Central memory CD8-positive, alpha-beta T cell (primary cell): ENCODE measurements at regions not wholly inside any gene's neighbourhood (a gene's known extent, or its start where the extent isn't known, plus 50 kb on each side); places are given as distances from the start of the nearest gene placed in this dataset.

Experiments
- ATAC-seq: fragments of 150-1000 bp; cut with Tn5 transposase; replicated peaks from 2 replicates; pipeline ENCODE4 v1.10.0; 2022; ENCODE audit warnings: mild to moderate bottlenecking, moderate FRiP score, moderate number of reproducible peaks; ENCODE audit not compliant: poor library complexity, severe bottlenecking; ENCODE audit errors: extremely low read depth
- DNase-seq, 2 donors: peaks; one replicate each; pipeline ENCODE4 v3.0.0; 2021; ENCODE audit warnings: low spot score in 2 of 2
- H3K27ac Mint-ChIP-seq: one replicate; pipeline ENCODE4 v1.8.0; 2022; ENCODE audit warnings: low read depth, mild to moderate bottlenecking, moderate library complexity, mixed read lengths
- H3K27me3 Mint-ChIP-seq: one replicate; pipeline ENCODE4 v1.8.0; 2022; ENCODE audit warnings: mixed read lengths
- H3K36me3 Mint-ChIP-seq: one replicate; pipeline ENCODE4 v1.8.0; 2022; ENCODE audit warnings: mild to moderate bottlenecking, moderate library complexity, mixed read lengths; ENCODE audit not compliant: insufficient read depth
- H3K4me1 Mint-ChIP-seq: one replicate; pipeline ENCODE4 v1.8.0; 2022; ENCODE audit warnings: mixed read lengths
- H3K4me3 Mint-ChIP-seq: one replicate; pipeline ENCODE4 v1.8.0; 2022; ENCODE audit warnings: mild to moderate bottlenecking, moderate library complexity, mixed read lengths
- H3K9me3 Mint-ChIP-seq: one replicate; pipeline ENCODE4 v1.8.0; 2022; ENCODE audit warnings: mixed read lengths

GRCh38 chr5:135124724-135125123 is 90.7 kb upstream of the PITX1 start:
- DNase-seq (no peak), ATAC-seq (no peak)
- Mint-ChIP-seq H3K36me3 (peaks cover 2% of the 10 kb centered on the region), H3K4me1 (peaks cover 6% of the 10 kb centered on the region), H3K27ac (no peak overlapping the region), H3K9me3 (no peaks in the 10 kb centered on the region), H3K4me3 (no peak overlapping the region), H3K27me3 (peaks cover 27% of the 10 kb centered on the region)

DNA sequence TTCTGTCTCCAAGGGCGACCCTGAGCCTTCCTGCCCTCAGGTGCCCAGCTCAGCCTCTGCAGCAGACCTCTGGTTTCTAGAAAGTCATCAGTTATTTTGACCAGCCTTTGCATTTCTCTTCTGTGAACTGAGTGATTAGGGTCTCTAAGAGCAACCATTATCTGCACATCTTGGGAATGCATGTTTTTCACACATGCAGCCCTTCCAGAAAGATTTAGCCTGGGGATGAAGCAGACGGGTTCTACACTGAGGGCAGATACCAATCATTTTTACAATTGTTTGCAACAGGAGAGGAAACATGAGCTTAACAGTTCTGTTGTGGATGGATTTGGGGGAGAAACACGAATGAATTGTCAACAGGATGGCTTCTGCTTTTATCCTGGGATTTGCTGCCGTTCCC is 90.1 kb upstream of the PITX1 start:
- no peaks in the 10 kb centered on the region for H3K9me3 Mint-ChIP-seq
- no peak for ATAC-seq
- peaks cover 2% of the 10 kb centered on the region for H3K4me1 Mint-ChIP-seq
- H3K36me3 Mint-ChIP-seq: no peaks in the 10 kb centered on the region
- DNase-seq: no peak
- no peak overlapping the region for H3K27ac Mint-ChIP-seq
- H3K4me3 Mint-ChIP-seq: no peak overlapping the region
- peaks cover 31% of the 10 kb centered on the region for H3K27me3 Mint-ChIP-seq

- Mint-ChIP-seq H3K4me1 (no peaks in the 10 kb centered on the region), H3K4me3 (no peak overlapping the region), H3K9me3 (no peaks in the 10 kb centered on the region), H3K36me3 (no peaks in the 10 kb centered on the region), H3K27me3 (peaks cover 44% of the 10 kb centered on the region), H3K27ac (no peak overlapping the region)
- no peak for ATAC-seq
- no peak for DNase-seq
Observed at GRCh38 chr5:135122797-135123196, 88.8 kb upstream of the PITX1 start.

DNA sequence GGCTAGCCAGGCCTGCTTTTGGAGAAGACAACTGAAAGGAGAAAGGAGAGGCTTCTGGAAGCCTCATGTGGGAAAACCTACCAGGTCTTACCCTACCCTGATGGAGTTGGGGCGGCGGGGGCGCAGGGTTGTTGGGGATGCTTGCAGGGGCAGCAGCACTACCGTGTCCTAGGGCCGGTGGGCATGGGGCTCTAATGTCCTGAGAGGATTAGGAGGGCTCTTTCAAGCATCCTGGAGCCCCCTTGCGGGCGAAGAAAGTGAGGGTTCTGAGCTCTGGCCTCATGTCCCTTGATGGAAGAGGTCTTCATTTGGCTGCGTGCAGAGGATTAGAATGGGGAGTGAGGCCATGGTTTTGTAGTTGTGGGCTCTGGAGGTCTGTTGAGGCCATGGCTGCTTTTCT is 86.9 kb upstream of the PITX1 start:
- no peak overlapping the region for H3K4me3 Mint-ChIP-seq
- H3K27me3 Mint-ChIP-seq: peaks cover 37% of the 10 kb centered on the region
- H3K27ac Mint-ChIP-seq: no peak overlapping the region
- ATAC-seq: no peak
- H3K4me1 Mint-ChIP-seq: no peaks in the 10 kb centered on the region
- DNase-seq: no peak
- no peaks in the 10 kb centered on the region for H3K36me3 Mint-ChIP-seq
- H3K9me3 Mint-ChIP-seq: no peaks in the 10 kb centered on the region

GRCh38 chr5:135119481-135119880 is 85.5 kb upstream of the PITX1 start:
- Mint-ChIP-seq H3K4me1 (no peaks in the 10 kb centered on the region), H3K27me3 (peaks cover 37% of the 10 kb centered on the region), H3K27ac (no peak overlapping the region), H3K36me3 (no peaks in the 10 kb centered on the region), H3K9me3 (no peaks in the 10 kb centered on the region), H3K4me3 (no peak overlapping the region)
- DNase-seq (no peak), ATAC-seq (no peak)

- no peaks in the 10 kb centered on the region for H3K9me3 Mint-ChIP-seq
- H3K27me3 Mint-ChIP-seq: peaks cover 37% of the 10 kb centered on the region
- ATAC-seq (no peak), DNase-seq (no peak)
- no peak overlapping the region for H3K4me3 Mint-ChIP-seq
- H3K4me1 Mint-ChIP-seq: no peaks in the 10 kb centered on the region
- no peaks in the 10 kb centered on the region for H3K36me3 Mint-ChIP-seq
- no peak overlapping the region for H3K27ac Mint-ChIP-seq
Observed at GRCh38 chr5:135117590-135117989, 83.6 kb upstream of the PITX1 start.

GRCh38 chr5:135116160-135116561 is 82.1 kb upstream of the PITX1 start:
- Mint-ChIP-seq H3K36me3 (no peaks in the 10 kb centered on the region), H3K9me3 (no peaks in the 10 kb centered on the region), H3K4me1 (no peaks in the 10 kb centered on the region), H3K4me3 (no peak overlapping the region), H3K27ac (no peak overlapping the region), H3K27me3 (peaks cover 34% of the 10 kb centered on the region)
- DNase-seq (no peak), ATAC-seq (peak; percentile 43)

DNA sequence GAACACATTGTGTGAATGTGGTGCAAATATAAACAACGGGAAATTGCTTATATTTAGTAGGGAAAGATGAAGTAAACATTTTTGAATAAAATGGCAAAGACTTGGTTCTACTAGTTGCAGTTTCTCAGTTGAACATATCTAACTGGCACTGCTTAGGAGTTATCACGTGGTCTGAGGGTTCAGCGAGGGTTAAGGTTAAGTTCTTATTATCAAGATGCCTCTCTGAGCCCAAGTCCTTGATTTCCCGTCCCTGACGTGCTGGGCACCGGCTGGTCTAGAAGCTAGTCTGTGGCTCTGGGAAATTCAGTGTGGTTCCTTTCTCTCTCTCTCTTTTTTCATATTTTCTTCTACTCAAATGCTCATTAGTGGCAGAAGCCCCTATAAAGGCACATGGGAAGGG is 81.6 kb upstream of the PITX1 start:
- Mint-ChIP-seq H3K9me3 (no peaks in the 10 kb centered on the region), H3K4me3 (no peak overlapping the region), H3K4me1 (no peaks in the 10 kb centered on the region), H3K36me3 (no peaks in the 10 kb centered on the region), H3K27me3 (peaks cover 28% of the 10 kb centered on the region), H3K27ac (no peak overlapping the region)
- DNase-seq (no peak), ATAC-seq (no peak)

- no peaks in the 10 kb centered on the region for H3K4me1 Mint-ChIP-seq
- H3K9me3 Mint-ChIP-seq: no peaks in the 10 kb centered on the region
- ATAC-seq (no peak), DNase-seq (no peak)
- peaks cover 21% of the 10 kb centered on the region for H3K27me3 Mint-ChIP-seq
- no peaks in the 10 kb centered on the region for H3K36me3 Mint-ChIP-seq
- no peak overlapping the region for H3K27ac Mint-ChIP-seq
- no peak overlapping the region for H3K4me3 Mint-ChIP-seq
Observed at GRCh38 chr5:135114759-135115158, 80.7 kb upstream of the PITX1 start.

GRCh38 chr5:135112008-135112725 is 78.1 kb upstream of the PITX1 start:
- Mint-ChIP-seq H3K27me3 (no peaks in the 10 kb centered on the region), H3K27ac (no peak overlapping the region), H3K4me3 (no peak overlapping the region), H3K4me1 (no peaks in the 10 kb centered on the region), H3K36me3 (no peaks in the 10 kb centered on the region), H3K9me3 (no peaks in the 10 kb centered on the region)
- ATAC-seq (no peak), DNase-seq (no peak)

GRCh38 chr5:135110785-135111596 is 77.0 kb upstream of the PITX1 start:
- H3K27ac Mint-ChIP-seq: no peak overlapping the region
- H3K4me1 Mint-ChIP-seq: no peaks in the 10 kb centered on the region
- no peaks in the 10 kb centered on the region for H3K36me3 Mint-ChIP-seq
- no peaks in the 10 kb centered on the region for H3K9me3 Mint-ChIP-seq
- no peak overlapping the region for H3K4me3 Mint-ChIP-seq
- DNase-seq (no peak), ATAC-seq (no peak)
- peaks cover 9% of the 10 kb centered on the region for H3K27me3 Mint-ChIP-seq

GRCh38 chr5:135108992-135109391 is 75.0 kb upstream of the PITX1 start:
- Mint-ChIP-seq H3K4me1 (no peaks in the 10 kb centered on the region), H3K36me3 (no peaks in the 10 kb centered on the region), H3K4me3 (no peak overlapping the region), H3K9me3 (no peaks in the 10 kb centered on the region), H3K27ac (no peak overlapping the region), H3K27me3 (peaks cover 11% of the 10 kb centered on the region)
- no peak for DNase-seq
- ATAC-seq: no peak

GRCh38 chr5:135108569-135108968 is 74.5 kb upstream of the PITX1 start:
- DNase-seq (no peak), ATAC-seq (no peak)
- H3K27me3 Mint-ChIP-seq: peaks cover 11% of the 10 kb centered on the region
- no peak overlapping the region for H3K4me3 Mint-ChIP-seq
- H3K36me3 Mint-ChIP-seq: no peaks in the 10 kb centered on the region
- H3K27ac Mint-ChIP-seq: peak overlapping the region; percentile 7
- H3K4me1 Mint-ChIP-seq: no peaks in the 10 kb centered on the region
- no peaks in the 10 kb centered on the region for H3K9me3 Mint-ChIP-seq
